H4 (cell line): ENCODE measurements at regions not wholly inside any gene's neighbourhood (a gene's known extent, or its start where the extent isn't known, plus 50 kb on each side); places are given as distances from the start of the nearest gene placed in this dataset.
"Not testable (repeated sequence)": the region's sequence is repeated elsewhere in the genome, so short reads cannot be mapped to it uniquely, and the experiment has no call there.

Experiments used
- DNase-seq: peaks from one replicate; pipeline ENCODE4 v3.0.0-alpha.2; 2015; ENCODE audit warnings: low spot score

GRCh38 chr4:101418466-101418865, 71.1 kb upstream of the PPP3CA start:
- no peak for DNase-seq

- DNase-seq = no peak
Observed at GRCh38 chr4:101418055-101418454, 70.7 kb upstream of the PPP3CA start.

GRCh38 chr4:101417046-101417445, 69.7 kb upstream of the PPP3CA start:
- no peak for DNase-seq

- DNase-seq = no peak
Observed at GRCh38 chr4:101415962-101416361, 68.6 kb upstream of the PPP3CA start.

GRCh38 chr4:101414496-101414895, 67.2 kb upstream of the PPP3CA start:
- no peak for DNase-seq

- no peak for DNase-seq
Observed at GRCh38 chr4:101411926-101412325, 64.6 kb upstream of the PPP3CA start.

- not testable (repeated sequence) for DNase-seq
Observed at GRCh38 chr4:101411281-101411910, 64.1 kb upstream of the PPP3CA start.

- peak; percentile 31 for DNase-seq
Observed at GRCh38 chr4:101400096-101400495, 52.8 kb upstream of the PPP3CA start.

GRCh38 chr4:101398807-101399206, 51.5 kb upstream of the PPP3CA start:
- no peak for DNase-seq
